Osteoblast (primary cell): ENCODE measurements at regions not wholly inside any gene's neighbourhood (a gene's known extent, or its start where the extent isn't known, plus 50 kb on each side); places are given as distances from the start of the nearest gene placed in this dataset.
"Not testable (repeated sequence)": the region's sequence is repeated elsewhere in the genome, so short reads cannot be mapped to it uniquely, and the experiment has no call there.

Experiments
- DNase-seq: peaks from one replicate; pipeline ENCODE4 v3.0.0; 2011; ENCODE audit warnings: low spot score, mixed read lengths; ENCODE audit not compliant: insufficient read length; ENCODE audit errors: missing footprints
- H2AFZ ChIP-seq: 2 replicates; pipeline ENCODE4 v1.6.0; 2011; ENCODE audit warnings: mild to moderate bottlenecking, low read length
- H3K27ac ChIP-seq: 2 replicates; pipeline ENCODE4 v1.5.1; 2011; ENCODE audit warnings: mild to moderate bottlenecking, low read depth, low read length, moderate library complexity
- H3K27me3 ChIP-seq: 2 replicates; pipeline ENCODE4 v1.6.0; 2012; ENCODE audit warnings: mild to moderate bottlenecking, control low read depth, inconsistent platforms, low read length, moderate library complexity; ENCODE audit not compliant: insufficient read depth
- H3K36me3 ChIP-seq: 2 replicates; pipeline ENCODE4 v1.5.1; 2011; ENCODE audit warnings: mild to moderate bottlenecking, low read length, control low read depth, moderate library complexity; ENCODE audit not compliant: insufficient read depth
- H3K4me1 ChIP-seq: 2 replicates; pipeline ENCODE4 v1.5.1; 2011; ENCODE audit warnings: mild to moderate bottlenecking, low read length, control low read depth, moderate library complexity; ENCODE audit not compliant: insufficient read depth
- H3K4me2 ChIP-seq: 2 replicates; pipeline ENCODE4 v1.6.0; 2011; ENCODE audit warnings: mild to moderate bottlenecking, low read length; ENCODE audit not compliant: insufficient read depth
- H3K4me3 ChIP-seq: fragments of 200-600 bp; sonication (generic); 3 replicates; pipeline ENCODE4 v1.5.1; 2012; ENCODE audit warnings: mild to moderate bottlenecking, low read length, inconsistent platforms; ENCODE audit not compliant: insufficient read depth
- H3K79me2 ChIP-seq: 2 replicates; pipeline ENCODE4 v1.6.0; 2012; ENCODE audit warnings: mild to moderate bottlenecking, low read length, control low read depth, inconsistent platforms; ENCODE audit not compliant: insufficient read depth
- H3K9me3 ChIP-seq: 2 replicates; pipeline ENCODE4 v1.5.1; 2011; ENCODE audit warnings: low read depth, low read length, control low read depth
- H4K20me1 ChIP-seq: 2 replicates; pipeline ENCODE4 v1.6.0; 2012; ENCODE audit warnings: mild to moderate bottlenecking, low read length, control low read depth; ENCODE audit not compliant: insufficient read depth
- CTCF ChIP-seq: IDR thresholded peaks from 2 replicates; pipeline ENCODE4 v1.5.1; 2011; ENCODE audit warnings: mild to moderate bottlenecking, low read depth, low read length, moderate library complexity; ENCODE audit errors: extremely low read depth

- Histone ChIP-seq H3K79me2 (no peaks in the 10 kb centered on the region), H2AFZ (no peak overlapping the region), H3K36me3 (no peaks in the 10 kb centered on the region), H3K4me1 (no peaks in the 10 kb centered on the region), H3K27me3 (peaks cover 15% of the 10 kb centered on the region), H3K4me2 (peak overlapping the region; percentile 58), H3K4me3 (peak overlapping the region; percentile 58), H3K9me3 (no peaks in the 10 kb centered on the region), H4K20me1 (no peaks in the 10 kb centered on the region), H3K27ac (no peak overlapping the region)
- TF ChIP-seq CTCF: no peak
- no peak for DNase-seq
Measured at GRCh38 chr5:1593903-1594356, 70.2 kb upstream of the LPCAT1 start.

DNA sequence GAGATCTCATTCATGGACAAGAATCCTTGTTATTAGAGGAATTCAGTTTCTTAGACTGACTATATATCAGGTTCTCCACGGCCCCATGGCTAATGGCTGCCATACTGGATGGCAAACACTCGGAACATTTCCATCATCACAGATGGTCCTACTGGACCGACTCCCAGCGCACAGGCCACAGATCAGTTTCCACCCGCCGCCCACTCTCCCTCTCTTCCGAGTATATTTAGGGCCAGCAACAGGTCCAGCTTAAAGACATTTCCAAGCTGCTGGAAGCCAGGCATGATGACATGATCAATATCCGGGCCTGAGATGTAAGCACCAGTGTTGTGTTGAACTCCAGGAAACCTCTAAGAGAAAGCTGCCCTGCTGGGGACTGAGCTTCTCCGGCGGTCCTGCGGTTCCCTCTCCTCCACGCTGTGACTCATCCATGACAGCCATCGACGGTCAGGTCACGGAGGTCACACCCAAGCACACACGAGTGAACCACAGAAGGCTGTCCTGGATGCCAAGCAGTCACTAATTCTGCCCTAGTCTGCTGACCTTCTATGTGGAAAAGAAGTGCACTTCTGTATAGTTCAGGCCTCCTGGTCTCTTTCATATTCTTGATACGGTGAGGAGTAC, 64.4 kb upstream of the LPCAT1 start:
- not testable (repeated sequence) for H3K9me3 ChIP-seq, H3K4me1 ChIP-seq, H3K4me2 ChIP-seq, H2AFZ ChIP-seq, H3K27me3 ChIP-seq, H3K36me3 ChIP-seq, H4K20me1 ChIP-seq, H3K27ac ChIP-seq, H3K79me2 ChIP-seq, H3K4me3 ChIP-seq
- peak; percentile 27 for DNase-seq

DNA sequence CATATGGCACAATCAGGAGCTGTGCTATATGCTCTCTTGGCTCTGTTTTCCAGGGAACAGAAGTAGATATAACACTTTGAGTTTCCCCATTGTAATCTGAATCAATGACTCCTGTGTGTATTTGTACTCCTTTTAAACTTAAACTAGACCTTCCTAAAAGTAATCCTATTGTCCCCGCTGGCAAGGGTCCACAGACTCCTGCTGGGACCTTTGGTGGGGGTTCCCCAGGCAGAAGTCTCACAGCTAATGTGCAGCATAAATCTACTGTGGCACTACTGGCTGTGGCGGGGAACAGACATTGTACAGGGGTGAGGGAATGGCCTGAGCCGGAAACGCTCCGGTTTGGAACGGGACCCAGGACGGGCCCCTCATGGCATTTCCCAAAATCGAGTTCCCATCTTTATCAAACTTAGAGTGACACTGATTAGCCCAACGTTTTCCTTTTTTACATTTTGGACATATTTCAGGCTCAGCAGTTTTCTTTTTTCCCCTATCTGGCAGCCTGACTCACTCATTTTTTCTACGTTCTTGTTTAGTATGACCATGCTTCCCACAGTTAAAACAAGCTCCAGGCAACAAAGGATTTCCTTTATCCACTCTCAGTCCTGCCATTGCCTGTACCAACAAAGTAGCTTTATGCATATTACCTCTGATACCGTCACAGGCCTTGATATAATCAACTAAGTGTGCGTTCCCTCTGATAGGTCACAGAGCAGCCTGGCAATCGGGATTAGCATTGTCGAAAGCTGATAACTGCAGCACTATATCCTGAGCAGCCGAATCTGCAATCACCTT, 59.5 kb upstream of the LPCAT1 start:
- not testable (repeated sequence) for H3K27ac ChIP-seq, H3K79me2 ChIP-seq, DNase-seq, H4K20me1 ChIP-seq, H2AFZ ChIP-seq, H3K9me3 ChIP-seq, H3K4me3 ChIP-seq, H3K4me2 ChIP-seq, H3K36me3 ChIP-seq, H3K4me1 ChIP-seq, H3K27me3 ChIP-seq

DNA sequence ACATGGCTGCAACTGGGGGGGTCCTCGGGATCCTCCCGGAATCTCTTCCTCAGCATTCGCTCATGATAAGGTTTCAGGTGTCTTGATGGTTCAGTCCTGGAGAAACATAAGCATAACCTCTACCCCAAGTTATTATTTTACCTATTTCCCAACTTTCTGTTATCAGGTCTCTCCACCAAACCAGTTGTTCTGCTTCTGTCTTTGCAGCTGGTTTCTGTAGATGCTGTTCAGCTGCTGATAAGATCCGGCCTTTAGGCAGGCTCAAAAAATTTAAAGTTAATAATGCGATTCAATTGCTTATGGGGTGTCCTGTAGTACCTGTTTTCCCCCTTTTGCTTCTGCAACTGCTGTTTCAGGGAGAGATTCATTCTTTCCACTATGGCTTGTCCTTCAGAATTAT, 55.6 kb upstream of the LPCAT1 start:
- H3K27me3 ChIP-seq, DNase-seq, H3K9me3 ChIP-seq, H3K36me3 ChIP-seq, H3K4me2 ChIP-seq, H3K27ac ChIP-seq, H3K4me3 ChIP-seq, H2AFZ ChIP-seq, H3K79me2 ChIP-seq, H4K20me1 ChIP-seq, H3K4me1 ChIP-seq: not testable (repeated sequence)

DNA sequence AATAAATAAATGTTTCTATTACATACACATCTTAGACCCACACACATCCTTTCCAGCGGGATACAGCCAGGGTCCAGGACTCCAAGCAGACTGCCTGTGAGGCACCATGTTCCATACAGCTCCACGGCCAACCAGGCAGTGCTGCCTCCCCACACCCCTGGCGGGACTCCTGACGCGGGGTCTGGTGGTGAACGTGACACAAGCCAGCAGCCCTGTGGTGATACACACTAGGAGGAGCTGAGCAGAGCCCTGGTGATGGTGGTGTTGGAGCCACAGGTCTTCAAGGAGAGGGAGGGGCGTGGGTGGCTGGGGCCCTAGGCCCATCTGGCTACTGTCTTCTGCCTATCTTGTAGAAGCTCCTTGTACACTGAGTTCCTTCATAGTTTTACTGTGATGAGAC, 53.1 kb upstream of the LPCAT1 start:
- H2AFZ ChIP-seq, H3K4me1 ChIP-seq, H3K4me2 ChIP-seq, H3K27ac ChIP-seq, H4K20me1 ChIP-seq, DNase-seq, H3K9me3 ChIP-seq, H3K36me3 ChIP-seq, H3K4me3 ChIP-seq, H3K79me2 ChIP-seq, H3K27me3 ChIP-seq: not testable (repeated sequence)

- not testable (repeated sequence) for H3K27ac ChIP-seq, H4K20me1 ChIP-seq, H3K4me1 ChIP-seq, H3K4me3 ChIP-seq, H3K36me3 ChIP-seq, H3K9me3 ChIP-seq, H3K4me2 ChIP-seq, H3K27me3 ChIP-seq, H3K79me2 ChIP-seq, H2AFZ ChIP-seq, DNase-seq
Measured at GRCh38 chr5:1575991-1576714, 52.4 kb upstream of the LPCAT1 start.

GRCh38 chr5:1575491-1575890, 51.7 kb upstream of the LPCAT1 start:
- not testable (repeated sequence) for H3K36me3 ChIP-seq, H3K4me3 ChIP-seq, DNase-seq, H3K27me3 ChIP-seq, H4K20me1 ChIP-seq, H3K79me2 ChIP-seq, H3K27ac ChIP-seq, H3K4me2 ChIP-seq, H2AFZ ChIP-seq, H3K9me3 ChIP-seq, H3K4me1 ChIP-seq

GRCh38 chr5:1574023-1574318, 50.2 kb upstream of the LPCAT1 start:
- H2AFZ ChIP-seq, H3K27ac ChIP-seq, H3K27me3 ChIP-seq, H3K4me2 ChIP-seq, H3K9me3 ChIP-seq, H4K20me1 ChIP-seq, H3K79me2 ChIP-seq, DNase-seq, H3K36me3 ChIP-seq, H3K4me1 ChIP-seq, H3K4me3 ChIP-seq: not testable (repeated sequence)
